NCI-H524 (cell line): ENCODE measurements at regions not wholly inside any gene's neighbourhood (a gene's known extent, or its start where the extent isn't known, plus 50 kb on each side); places are given as distances from the start of the nearest gene placed in this dataset.
"Not testable (repeated sequence)": the region's sequence is repeated elsewhere in the genome, so short reads cannot be mapped to it uniquely, and the experiment has no call there.

ENCODE experiments used
- DNase-seq, 2 experiments: peaks; one replicate each; lab custom pipeline; 2025; lab: John Stamatoyannopoulos, UW

DNA sequence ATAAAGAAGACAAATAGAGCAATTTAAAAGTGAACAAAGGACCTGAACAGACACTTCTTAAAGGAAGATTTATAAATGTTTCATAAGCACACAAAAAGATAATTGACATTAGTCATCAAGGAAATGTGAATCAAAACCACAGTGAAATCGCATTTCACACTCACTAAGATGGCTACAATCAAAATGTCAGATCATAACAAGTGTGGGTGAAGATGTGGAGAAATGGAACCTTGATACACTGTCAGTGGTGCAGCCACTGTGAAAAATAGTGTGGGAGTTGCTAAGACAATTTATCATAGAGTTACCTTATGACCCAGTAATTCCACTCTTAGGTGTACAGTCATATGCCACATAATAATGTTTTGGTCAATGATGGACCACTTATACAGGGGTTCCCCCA is 54.5 kb upstream of the HTR4 start:
- DNase-seq, result no peak

DNA sequence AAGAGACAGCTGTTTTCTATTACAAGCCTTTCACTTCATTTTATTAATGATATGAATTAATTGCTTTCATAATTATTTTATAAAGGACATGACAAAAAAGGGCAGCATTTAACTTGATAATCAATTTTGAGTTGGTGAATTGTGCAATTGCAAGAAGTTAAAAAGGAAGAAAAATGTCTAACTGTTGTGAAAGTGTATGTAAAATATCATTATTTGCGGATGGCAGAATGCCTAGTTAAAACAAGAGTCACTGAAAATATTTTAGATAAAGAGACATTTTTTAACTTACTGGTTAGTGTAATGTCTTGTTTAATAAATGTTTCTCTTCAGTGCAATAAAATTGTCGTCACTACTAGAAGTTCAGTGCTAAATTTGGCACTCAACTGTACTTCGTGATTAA is 57.6 kb upstream of the HTR4 start:
- DNase-seq, result no peak

DNA sequence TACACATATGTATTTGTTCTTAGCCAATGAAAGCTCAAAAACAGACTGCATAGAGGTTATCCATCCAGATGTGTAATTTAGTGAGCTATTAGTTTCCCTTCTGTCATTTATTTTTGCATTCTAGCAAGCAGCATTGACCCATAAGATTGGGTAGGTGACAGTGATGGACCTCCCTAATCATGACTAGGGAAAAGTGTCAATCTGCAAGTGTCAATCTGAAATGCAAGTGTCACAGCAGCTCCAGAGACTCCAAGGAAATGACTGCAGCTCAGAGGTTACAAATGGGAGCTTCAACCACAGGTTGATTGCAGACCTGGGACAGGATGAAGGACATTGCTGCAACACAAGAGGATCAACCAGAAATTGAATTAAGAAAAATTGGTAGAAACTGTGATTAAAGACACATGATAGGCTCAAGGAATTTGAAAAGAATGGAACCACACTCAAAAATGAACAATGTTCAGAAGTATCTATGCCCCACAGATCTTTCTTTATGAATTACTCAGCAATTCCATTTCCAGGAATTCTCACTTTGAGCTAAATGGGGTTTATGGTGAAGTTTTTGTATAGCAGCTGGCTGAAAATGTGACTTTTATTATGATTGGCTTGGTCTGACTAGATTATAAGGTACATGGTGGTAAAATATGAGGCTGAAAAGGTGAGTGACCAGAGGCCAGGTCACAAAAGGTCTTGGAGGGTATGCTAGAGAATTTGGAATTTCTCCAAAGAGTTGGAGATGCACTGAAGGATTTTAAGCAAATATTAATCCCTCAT is 59.6 kb upstream of the HTR4 start:
- no peak for DNase-seq

DNA sequence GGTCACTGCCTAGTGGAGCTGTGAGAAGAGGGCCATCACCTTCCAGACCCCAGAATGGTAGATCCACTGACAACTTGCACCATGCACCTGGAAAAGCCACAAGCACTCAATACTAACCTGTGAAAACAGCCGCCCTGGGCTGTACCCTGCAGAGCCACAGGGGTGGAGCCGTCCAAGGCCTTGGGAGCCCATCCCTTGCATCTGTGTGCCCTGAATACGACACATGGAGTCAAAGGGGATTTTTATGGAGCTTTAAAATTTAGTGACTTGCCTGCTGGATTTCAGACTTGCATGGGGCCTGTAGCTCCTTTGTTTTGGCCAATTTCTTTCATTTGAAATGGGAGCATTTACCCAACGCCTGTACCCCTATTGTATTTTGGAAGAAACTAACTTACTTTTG is 62.4 kb upstream of the HTR4 start:
- no peak for DNase-seq

DNA sequence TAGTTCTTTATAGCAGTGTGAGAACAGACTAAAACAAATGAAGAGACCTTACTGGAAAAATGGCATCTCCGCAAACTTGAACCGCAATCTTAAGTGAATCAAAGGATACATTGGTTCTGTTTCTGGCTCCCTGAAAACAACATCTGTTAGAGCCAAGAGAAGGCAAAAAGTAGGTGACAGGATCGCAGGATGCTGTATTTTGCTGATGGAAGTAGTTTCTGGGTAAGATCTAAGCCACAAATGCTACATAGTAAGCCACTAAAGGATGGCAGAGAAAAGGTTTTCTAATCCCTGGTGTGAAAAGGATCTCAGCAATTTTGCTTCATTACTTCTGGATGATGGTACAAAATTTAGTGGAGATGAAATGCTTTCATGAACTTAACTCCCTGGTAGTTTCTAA is 63.3 kb upstream of the HTR4 start:
- no peak for DNase-seq

DNA sequence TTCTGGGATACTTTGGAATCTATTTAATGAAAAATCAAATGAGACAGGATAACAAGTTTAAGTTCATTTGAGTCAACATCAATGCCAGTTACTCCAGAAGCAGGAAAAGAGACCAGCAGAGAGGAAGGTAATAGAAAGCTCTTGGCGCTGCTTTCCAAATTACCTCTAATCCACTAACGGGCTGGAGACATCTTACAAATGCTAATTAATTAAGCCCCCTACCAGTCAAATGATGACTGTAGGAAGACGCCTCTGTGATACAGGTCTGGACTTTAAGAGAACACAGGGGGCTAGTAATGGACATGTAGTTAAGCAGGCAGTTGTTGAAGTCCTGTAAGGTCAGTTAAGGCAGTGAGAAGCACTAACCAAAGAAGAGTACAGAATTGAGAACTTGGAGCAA is 65.3 kb upstream of the HTR4 start:
- DNase-seq, result no peak

DNA sequence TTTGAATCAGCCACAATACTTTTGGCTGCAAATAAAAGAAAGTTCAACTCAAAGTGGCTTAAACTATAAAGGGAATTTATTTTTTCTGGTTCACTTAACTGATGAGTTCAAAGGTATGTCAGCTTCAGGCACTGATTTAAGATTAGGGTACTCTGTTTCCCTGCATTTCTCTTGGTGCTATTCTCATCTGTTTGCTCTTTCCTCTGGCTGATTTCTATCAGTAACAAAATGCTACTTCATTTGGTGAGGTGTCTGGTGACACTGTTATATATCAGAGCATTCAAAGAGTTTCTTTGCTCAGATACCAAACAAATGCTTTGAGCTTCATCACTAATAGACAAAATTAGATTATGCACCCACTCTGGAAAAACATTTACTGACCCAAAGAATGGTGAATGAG is 65.9 kb upstream of the HTR4 start:
- no peak for DNase-seq

DNA sequence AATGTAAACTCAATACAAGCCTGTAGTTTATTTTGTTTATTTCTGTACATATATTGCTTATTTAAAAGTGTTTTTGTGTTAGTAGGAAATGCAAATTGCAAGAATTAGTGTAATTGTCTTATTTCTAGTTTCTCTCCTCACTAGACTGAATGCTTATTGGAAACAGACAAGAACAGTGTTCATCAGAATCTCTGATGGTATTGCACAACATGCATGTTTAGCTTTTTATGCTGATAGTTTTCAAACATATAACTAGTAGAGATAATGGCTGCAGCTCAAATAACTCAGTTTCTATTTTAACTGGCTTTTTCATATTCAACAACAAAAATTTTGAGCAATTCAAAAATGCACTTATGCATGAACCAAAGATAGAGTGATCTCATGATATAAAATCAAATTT is 68.8 kb upstream of the HTR4 start:
- no peak for DNase-seq

DNA sequence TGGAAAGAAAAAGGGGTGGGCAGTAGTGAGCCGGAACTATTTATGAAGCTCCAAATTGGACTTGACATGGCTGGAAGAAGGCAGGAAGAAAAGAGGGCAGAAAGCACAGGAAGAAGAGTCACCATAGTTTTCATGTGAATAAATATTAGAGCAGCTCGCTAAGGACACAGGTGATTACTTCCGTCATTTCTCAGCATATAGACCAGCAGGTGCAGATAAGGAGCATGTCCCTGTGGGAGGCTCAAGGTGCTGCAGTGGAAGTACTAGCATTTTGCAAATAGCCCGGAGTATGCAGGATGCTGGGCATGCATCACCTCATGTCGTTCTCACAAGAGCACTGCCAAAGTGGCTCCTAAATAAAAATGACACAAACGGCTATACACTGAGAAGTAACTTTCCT is 71.3 kb upstream of the HTR4 start:
- DNase-seq, result no peak

DNA sequence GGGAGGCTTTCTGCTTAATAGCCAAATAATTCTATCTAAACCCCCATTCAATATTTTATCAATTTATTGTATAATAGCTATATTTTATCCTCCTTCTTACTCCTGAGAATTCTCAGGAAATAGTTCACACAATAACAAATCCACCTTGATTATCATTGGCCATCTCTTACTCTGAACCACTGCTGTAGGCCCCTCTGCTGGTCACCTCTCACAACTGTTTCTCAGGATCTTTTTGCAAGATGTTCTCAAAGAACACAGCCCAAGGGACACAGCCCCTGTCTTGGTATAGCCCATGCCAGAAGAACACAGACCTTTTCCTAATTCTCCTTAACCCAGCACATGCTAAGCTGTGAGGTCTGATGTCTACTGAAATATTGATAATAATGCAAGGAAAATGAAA is 74.9 kb upstream of the HTR4 start:
- DNase-seq, result peak in 1 of 2 experiments; percentile 2

DNA sequence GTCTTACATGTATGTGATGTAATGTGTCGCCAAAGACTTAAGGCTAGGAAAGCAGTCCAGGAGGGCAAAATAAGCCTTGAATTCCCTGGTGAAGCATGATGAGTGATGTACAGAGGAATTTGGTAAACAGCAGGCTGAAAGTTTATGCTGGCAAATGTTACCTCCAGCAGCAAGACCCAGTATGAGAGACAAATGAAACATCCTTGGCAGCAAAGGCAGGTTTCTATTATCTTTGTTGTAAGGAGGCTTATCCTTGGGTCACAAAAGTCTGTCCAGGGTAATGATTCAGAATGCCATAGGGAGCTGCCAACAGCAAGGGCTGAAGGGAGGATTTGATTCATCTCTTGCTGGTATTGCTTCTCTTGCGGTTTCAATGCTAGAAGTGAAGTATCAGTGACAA is 75.9 kb upstream of the HTR4 start:
- DNase-seq, result no peak

DNA sequence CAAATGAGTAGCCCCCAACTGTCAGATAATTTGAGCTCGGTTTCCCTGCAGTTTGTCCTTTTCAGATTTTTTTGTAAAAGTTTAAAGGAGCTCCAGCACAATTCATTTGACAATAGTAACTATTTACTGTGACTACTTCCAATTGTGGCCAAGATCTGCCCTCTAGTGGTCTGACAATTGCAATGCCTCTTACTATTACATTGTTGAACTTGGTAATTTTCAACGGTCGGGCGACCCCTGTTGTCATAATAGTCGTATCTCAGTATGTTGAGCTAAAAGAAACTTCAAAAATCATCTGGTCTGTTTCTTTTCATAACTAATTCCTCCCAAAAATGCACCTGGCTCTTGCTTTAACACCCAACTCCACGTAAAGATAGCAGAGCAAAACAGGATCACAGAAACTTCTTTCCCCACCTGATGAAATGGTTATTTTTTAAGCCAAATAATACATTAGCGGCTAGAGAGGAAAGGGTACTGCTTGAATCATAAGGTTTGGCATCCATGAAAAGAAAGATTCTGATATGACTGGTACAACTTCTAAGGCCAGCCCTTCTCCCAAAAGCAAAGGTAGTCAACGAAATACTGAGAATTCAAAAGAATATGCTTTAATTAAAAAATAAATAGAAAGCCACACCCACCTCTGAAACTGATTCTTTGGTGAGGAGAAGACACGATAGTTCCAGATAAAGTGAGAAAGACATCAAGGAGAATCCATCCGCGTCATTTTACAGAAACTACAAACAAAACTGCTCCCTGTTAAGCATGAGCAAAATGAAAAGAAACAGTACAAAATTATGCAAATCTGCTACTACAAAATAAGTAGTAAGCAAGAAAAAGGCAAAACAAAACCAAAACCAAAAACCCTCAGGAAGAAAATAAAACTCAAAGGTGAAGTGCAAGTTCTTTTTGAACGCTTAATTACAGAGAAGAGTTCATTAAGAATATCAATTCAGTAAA is 76.9 kb upstream of the HTR4 start:
- DNase-seq, result peak; percentile 59 to 82

DNA sequence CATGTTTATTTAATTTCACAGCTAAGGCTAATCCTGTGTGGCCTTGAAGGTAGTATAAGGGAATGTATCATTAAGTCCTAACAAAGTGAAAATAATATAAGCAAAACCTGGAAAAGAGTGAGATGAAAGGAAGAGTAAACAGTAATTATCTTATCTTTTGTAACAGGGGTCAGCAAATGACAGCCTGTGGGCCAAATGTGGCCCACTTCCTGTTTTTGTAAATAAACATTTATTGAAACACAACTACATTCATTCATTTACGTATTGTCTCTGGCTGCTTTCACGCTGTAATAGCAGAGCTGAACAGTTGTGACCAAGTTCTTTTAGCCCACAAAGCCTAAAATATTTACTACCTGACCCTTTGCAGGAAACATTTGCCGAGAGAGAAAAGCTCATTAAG is 78.4 kb upstream of the HTR4 start:
- DNase-seq, result no peak

DNA sequence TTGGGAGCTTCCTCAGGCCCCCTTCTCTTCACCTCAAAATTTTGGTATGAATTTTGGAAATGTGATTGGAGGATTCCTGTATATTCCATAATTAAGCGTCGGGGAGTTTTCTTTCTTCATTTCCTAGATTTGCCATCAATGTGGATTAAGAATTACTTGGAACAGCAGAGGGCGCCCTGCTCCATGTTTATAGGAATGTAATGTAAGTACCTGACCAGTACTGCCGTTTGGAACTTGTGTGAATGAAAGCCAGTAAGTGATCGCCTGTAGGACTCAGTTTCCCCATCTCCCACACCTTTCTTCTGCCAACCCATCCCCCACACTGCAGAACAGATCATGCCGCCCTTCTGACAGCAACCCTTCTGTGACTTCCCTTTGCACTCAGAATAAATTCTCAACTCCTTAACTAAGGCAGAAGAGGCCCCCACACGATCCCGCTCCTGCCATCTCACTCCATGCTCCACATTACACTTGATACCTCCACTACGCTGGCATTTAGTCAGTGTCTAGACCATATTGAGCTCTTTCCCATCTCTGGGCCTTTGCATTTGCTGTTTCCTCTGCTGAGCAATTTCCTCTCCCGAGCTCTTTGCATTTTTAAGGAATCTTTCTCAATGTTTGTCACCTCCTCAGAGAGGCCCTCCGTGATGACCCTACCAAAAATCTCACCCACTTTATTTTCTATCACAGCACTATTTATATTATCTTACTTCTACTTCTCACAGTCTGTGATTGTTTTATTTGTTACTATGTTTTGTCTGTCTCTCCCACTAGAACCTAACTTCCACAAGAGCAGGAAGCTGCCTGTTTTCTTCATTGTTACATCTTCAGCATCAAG is 79.5 kb upstream of the HTR4 start:
- peak; percentile 51 to 76 for DNase-seq

DNA sequence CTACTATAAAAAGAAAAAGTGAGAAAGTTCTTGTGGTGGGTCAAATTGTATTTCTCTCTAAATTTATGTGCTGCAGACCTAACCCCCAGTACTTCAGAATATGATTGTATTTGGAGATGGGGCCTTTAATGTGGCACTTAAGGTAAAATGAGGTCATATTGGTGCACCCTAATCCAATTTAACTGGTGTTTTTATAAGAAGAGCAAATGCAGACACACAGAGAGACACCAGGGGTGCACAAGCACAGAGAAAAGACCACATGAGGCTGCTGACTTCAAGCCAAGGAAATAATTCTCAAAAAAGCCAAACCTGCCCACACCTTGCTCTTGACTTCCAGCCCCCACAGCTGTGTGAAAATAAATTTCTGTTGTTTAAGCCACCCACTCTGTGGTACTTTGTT is 80.2 kb upstream of the HTR4 start:
- no peak for DNase-seq

DNA sequence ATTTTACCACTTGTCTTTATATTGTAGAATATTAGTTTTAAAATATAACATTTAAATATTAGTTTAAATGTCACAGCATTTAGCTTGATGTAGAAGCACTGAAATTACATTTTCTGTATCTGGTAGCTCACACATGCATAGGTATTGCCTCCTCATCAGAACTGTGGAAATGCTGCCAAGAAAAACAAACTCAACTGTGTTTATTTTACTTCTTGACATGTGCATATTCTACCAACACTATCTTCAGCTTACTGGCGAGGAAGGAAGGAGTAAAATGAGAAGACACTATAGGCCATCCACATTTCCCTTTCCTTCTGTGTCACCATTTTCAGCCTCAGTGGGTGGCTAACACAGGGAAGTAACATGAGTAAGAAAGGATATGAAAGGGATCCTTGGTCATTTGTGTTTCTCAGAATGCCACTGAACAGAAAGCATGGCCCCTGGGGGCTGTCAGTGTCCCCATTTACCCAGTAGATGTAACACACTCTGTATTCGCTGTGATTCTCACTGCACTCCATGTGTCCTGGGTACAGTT is 81.0 kb upstream of the HTR4 start:
- no peak for DNase-seq

DNA sequence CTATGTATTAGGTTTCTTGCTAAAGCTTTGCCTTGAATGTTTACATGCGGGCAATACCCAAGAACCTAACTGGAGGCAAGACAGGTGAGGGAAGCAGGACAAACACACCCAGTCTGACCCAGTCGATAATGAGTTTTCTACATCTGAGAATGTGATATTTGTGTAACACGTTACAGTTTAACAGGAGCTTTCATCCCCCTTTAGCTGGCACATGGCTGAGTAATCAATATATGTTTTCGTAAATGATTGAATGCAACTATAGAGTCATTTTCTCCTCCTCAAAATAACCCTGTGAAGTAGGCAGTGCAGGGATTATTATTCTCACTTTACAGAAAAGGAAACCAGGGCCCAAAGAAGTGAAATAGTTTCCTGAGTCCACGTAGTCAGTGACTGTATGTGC is 84.7 kb upstream of the HTR4 start:
- no peak for DNase-seq

DNA sequence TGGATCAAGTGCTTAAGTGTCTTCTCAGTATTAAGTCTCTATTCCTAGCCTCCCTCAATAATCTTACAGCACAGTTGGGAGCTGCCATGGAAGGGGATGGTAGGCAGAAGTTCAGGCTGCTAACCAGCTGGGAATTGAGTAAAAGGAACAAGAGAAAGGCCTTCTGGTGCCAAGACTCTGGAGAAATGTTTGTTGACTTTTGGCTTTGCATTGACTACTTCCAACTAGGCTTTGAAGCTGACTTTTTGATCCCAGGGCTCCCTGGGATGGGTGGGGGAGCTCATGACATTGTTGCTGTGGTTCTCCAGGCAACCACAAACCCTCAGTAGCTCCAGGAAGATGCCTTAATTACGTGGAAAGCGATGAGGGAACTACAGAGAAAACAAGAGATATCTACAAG is 85.2 kb upstream of the HTR4 start:
- DNase-seq, result no peak

DNA sequence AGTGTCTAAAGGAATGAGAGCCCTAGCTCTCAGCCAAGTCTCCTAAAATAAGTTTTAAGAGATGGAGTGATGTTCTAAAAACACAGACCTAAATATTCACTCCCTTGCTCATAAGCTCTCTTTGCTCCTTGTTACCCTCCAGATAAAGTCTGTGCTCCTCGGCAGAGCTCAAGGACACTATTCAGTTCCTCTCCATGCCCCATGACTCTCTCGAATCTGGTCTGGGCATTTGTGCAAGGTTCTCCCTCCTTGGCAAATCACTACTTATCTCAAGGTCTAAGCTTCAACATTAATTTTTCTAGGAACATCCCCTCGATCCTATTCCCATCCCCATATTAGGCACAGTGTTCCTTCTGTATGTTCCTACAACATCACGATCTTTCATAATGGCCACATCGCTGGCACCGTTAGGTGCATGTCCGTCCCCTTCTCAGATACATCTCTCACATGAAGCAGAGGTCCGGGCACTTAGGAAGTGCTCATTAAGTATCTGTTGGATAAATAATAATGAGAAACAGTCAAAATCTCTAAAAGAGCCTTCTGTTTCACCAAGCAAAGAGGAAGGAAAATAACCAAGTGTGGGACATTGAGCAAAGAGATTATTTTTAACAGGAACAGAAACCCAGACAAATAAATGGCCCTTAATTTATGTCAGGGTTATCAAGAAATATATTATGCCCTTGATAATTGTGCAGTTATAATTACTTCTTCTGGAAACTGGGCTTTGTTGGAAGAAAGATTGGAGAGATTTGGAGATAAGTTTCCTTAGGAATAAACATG is 85.9 kb upstream of the HTR4 start:
- no peak for DNase-seq

DNA sequence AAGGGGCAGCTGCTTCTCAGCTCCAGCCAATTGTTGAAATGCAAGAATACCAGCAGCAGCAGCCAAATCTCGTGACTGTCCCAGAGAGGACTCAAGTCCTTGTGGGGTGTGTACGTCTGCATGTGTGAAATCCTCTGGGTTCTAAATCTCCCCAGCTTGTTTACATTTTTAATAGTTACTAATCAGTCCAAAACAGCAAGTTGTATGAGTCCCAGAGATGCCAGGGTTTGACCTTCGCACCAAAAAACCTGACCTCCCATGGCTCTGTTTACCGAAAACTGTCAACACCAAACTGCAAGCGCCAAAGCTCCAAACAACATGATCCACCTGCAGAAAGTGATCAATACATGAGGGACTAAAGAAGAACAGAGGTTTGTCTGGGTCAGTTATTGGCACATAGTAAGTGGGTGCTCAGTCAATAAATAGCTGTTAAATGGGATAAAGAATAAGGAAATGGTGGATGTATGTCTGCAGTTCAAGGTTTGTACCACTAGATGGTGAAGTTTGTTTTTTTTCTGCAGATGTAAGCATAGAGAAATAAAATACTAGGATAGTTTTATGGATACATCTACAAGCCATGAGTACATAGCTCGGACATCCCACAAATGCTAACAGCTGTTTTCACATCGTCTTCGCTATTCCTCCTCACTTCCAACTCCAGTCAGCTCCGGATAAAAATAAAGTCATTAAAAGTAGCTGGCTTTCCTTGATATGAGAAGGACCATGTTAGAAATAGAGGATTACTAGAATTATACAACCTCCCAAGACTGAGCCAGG is 85.3 kb upstream of the ADRB2 start:
- DNase-seq, result peak in 1 of 2 experiments; percentile 35

DNA sequence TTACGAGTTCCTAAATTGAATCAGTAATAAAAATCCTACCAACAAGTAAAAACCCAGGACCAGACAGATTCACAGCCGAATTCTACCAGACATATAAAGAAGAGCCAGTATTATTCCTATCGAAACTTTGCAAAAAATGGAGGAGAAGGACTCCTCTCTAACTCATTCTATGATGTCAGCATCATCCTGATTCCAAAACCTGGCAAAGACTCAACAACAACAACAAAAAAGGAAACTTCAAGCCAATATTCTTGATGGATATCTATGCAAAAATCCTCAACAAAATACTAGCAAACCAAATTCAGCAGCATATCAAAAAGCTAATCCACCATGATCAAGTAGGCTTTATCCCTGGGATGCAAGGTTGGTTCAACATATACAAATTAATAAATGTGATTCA is 84.6 kb upstream of the ADRB2 start:
- DNase-seq, result not testable (repeated sequence)
